H1 (cell line): ENCODE measurements at regions not wholly inside any gene's neighbourhood (a gene's known extent, or its start where the extent isn't known, plus 50 kb on each side); places are given as distances from the start of the nearest gene placed in this dataset.

Experiments used
- CTCF ChIA-PET: fragments of 300-600 bp; sonication (Branson Sonifier 250); formaldehyde crosslinking; loops from one replicate; lab custom pipeline; 2021; ENCODE audit not compliant: partially characterized antibody; lab: Charles Lee
- POLR2A ChIA-PET: fragments of 300-600 bp; sonication (Branson Sonifier 250); formaldehyde crosslinking; loops from one replicate; lab custom pipeline; 2021; ENCODE audit warnings: inconsistent platforms; ENCODE audit not compliant: partially characterized antibody; lab: Charles Lee
- DNase-seq, 2 experiments: peaks; one replicate each; pipeline versions ENCODE4 v3.0.0 to v3.0.0-alpha.2; 2010 to 2022; ENCODE audit warnings: low spot score in 2 of 2, low read depth in 1 of 2, mixed read lengths in 1 of 2
- FAIRE-seq: peaks from 2 replicates; lab custom pipeline; 2011; peaks lifted over from hg19 to GRCh38; lab: Jason Lieb, UNC
- H2AFZ ChIP-seq: 2 replicates; pipeline ENCODE4 v1.8.1; 2012; ENCODE audit warnings: low read length, inconsistent platforms
- H2AK5ac ChIP-seq: 2 replicates; pipeline ENCODE4 v1.6.1; 2013; ENCODE audit warnings: low read depth, low read length
- H2BK120ac ChIP-seq: replicated peaks from 2 replicates; pipeline ENCODE3; 2013; ENCODE audit warnings: low read depth, low read length, inconsistent platforms
- H2BK12ac ChIP-seq: 2 replicates; pipeline ENCODE4 v1.6.1; 2013; ENCODE audit warnings: low read depth, low read length
- H2BK15ac ChIP-seq: 2 replicates; pipeline ENCODE4 v1.6.1; 2013; ENCODE audit warnings: low read length
- H2BK20ac ChIP-seq: 2 replicates; pipeline ENCODE4 v1.6.1; 2013; ENCODE audit warnings: low read length
- H2BK5ac ChIP-seq: 2 replicates; pipeline ENCODE4 v1.6.1; 2013; ENCODE audit warnings: low read depth, low read length
- H3K14ac ChIP-seq: 2 replicates; pipeline ENCODE4 v1.6.1; 2013; ENCODE audit warnings: inconsistent platforms; ENCODE audit not compliant: insufficient read length
- H3K18ac ChIP-seq: 2 replicates; pipeline ENCODE4 v1.6.1; 2013; ENCODE audit warnings: low read length; ENCODE audit errors: extremely low read depth
- H3K23ac ChIP-seq: 2 replicates; pipeline ENCODE4 v1.6.1; 2013; ENCODE audit warnings: inconsistent platforms; ENCODE audit not compliant: insufficient read length
- H3K23me2 ChIP-seq: 2 replicates; pipeline ENCODE4 v1.6.1; 2013; ENCODE audit warnings: low read depth, low read length
- H3K27ac ChIP-seq: 2 replicates; pipeline ENCODE4 v1.6.1; 2011; ENCODE audit warnings: low read depth, low read length, inconsistent platforms
- H3K27me3 ChIP-seq, 4 experiments: replicated peaks in 1 of 4; 1 replicate in 1 of 4; 2 replicates in 3 of 4; pipeline versions ENCODE4 v1.6.1 to v1.8.1; 2011 to 2013; ENCODE audit warnings: low read length in 3 of 4, mild to moderate bottlenecking in 3 of 4, inconsistent platforms in 2 of 4, mixed read lengths in 2 of 4, moderate library complexity in 1 of 4; ENCODE audit not compliant: control insufficient read depth in 3 of 4, insufficient read depth in 3 of 4; ENCODE audit errors: extremely low read depth in 1 of 4
- H3K36me3 ChIP-seq, 4 experiments: 2 replicates each; pipeline versions ENCODE4 v1.6.1 to v1.8.1; 2011 to 2013; ENCODE audit warnings: mild to moderate bottlenecking in 4 of 4, low read length in 3 of 4, moderate library complexity in 2 of 4, control low read depth in 1 of 4, inconsistent platforms in 1 of 4; ENCODE audit not compliant: insufficient read depth in 4 of 4, control insufficient read depth in 2 of 4
- H3K4ac ChIP-seq: replicated peaks from 2 replicates; pipeline ENCODE3; 2013; ENCODE audit warnings: low read length, low read depth, mixed read lengths, inconsistent platforms; ENCODE audit not compliant: insufficient read length
- H3K4me1 ChIP-seq, 4 experiments: replicated peaks in 1 of 4; 1 replicate in 1 of 4; 2 replicates in 3 of 4; pipeline versions ENCODE4 v1.6.1 to v1.8.1; 2011 to 2013; ENCODE audit warnings: low read length in 3 of 4, inconsistent platforms in 2 of 4, mixed read lengths in 1 of 4; ENCODE audit not compliant: insufficient read depth in 4 of 4, control insufficient read depth in 3 of 4
- H3K4me2 ChIP-seq, 2 experiments: 2 replicates each; pipeline versions ENCODE4 v1.6.1 to v1.8.1; 2011 to 2013; ENCODE audit warnings: low read depth in 2 of 2, low read length in 2 of 2, control low read depth in 1 of 2, inconsistent platforms in 1 of 2, mild to moderate bottlenecking in 1 of 2; ENCODE audit not compliant: insufficient read depth in 1 of 2
- H3K4me3 ChIP-seq, 4 experiments: fragments of 200-600, 300-600 bp in 1 of 4; sonication (generic), shearing (Covaris generic), sonication (Bioruptor Twin) in 1 of 4; 2 replicates each; pipeline versions ENCODE4 v1.5.1 to v1.8.1; 2011 to 2016; ENCODE audit warnings: low read length in 4 of 4, low read depth in 3 of 4, control low read depth in 2 of 4, inconsistent platforms in 2 of 4, mild to moderate bottlenecking in 2 of 4, mixed read lengths in 1 of 4, moderate library complexity in 1 of 4; ENCODE audit not compliant: insufficient read depth in 2 of 4; ENCODE audit errors: extremely low read depth in 1 of 4
- H3K56ac ChIP-seq: replicated peaks from 2 replicates; pipeline ENCODE3; 2013; ENCODE audit warnings: low read depth, mild to moderate bottlenecking, mixed read lengths, low read length, inconsistent platforms; ENCODE audit not compliant: insufficient read length
- H3K79me1 ChIP-seq: 2 replicates; pipeline ENCODE4 v1.6.1; 2013; ENCODE audit warnings: low read depth, low read length, control low read depth
- H3K79me2 ChIP-seq, 2 experiments: 2 replicates each; pipeline versions ENCODE4 v1.6.1 to v1.8.1; 2012 to 2013; ENCODE audit warnings: low read length in 2 of 2, mild to moderate bottlenecking in 2 of 2, inconsistent platforms in 1 of 2; ENCODE audit not compliant: insufficient read depth in 2 of 2, control insufficient read depth in 1 of 2
- H3K9ac ChIP-seq, 4 experiments: replicated peaks in 1 of 4; 1 replicate in 1 of 4; 2 replicates in 3 of 4; pipeline versions ENCODE4 v1.6.1 to v1.8.1; 2011 to 2013; ENCODE audit warnings: low read depth in 3 of 4, low read length in 3 of 4, control low read depth in 2 of 4, mild to moderate bottlenecking in 2 of 4, moderate library complexity in 2 of 4, inconsistent platforms in 1 of 4; ENCODE audit errors: extremely low read depth in 1 of 4
- H3K9me3 ChIP-seq, 2 experiments: 2 replicates each; pipeline versions ENCODE4 v1.6.1 to v1.8.1; 2012 to 2013; ENCODE audit warnings: mild to moderate bottlenecking in 2 of 2, moderate library complexity in 2 of 2, control low read depth in 1 of 2, inconsistent platforms in 1 of 2, low read depth in 1 of 2, low read length in 1 of 2, mixed read lengths in 1 of 2; ENCODE audit not compliant: insufficient read depth in 2 of 2
- H4K20me1 ChIP-seq, 2 experiments: replicated peaks in 1 of 2; 2 replicates each; pipeline versions ENCODE3 to v1.8.1; 2011 to 2013; ENCODE audit warnings: inconsistent platforms in 2 of 2, low read length in 2 of 2, mild to moderate bottlenecking in 1 of 2; ENCODE audit not compliant: insufficient read depth in 2 of 2, control insufficient read depth in 1 of 2
- H4K5ac ChIP-seq: 2 replicates; pipeline ENCODE4 v1.6.1; 2013; ENCODE audit warnings: low read length, low read depth, mixed read lengths, inconsistent platforms; ENCODE audit not compliant: insufficient read length
- H4K8ac ChIP-seq: 2 replicates; pipeline ENCODE4 v1.8.0; 2013; ENCODE audit warnings: mild to moderate bottlenecking, moderate library complexity, low read length, inconsistent platforms; ENCODE audit not compliant: insufficient read depth; ENCODE audit errors: extremely low read depth
- H4K91ac ChIP-seq: replicated peaks from 2 replicates; pipeline ENCODE3; 2013; ENCODE audit warnings: low read length, mixed read lengths, inconsistent platforms; ENCODE audit not compliant: insufficient read length
- ASH2L ChIP-seq: fragments of 200-600, 300-600 bp; sonication (generic); IDR thresholded peaks from one replicate; pipeline ENCODE4 v1.7.1; 2017; ENCODE audit warnings: low read length
- CTBP2 ChIP-seq: IDR thresholded peaks from 2 replicates; pipeline ENCODE4 v1.7.0; 2011; ENCODE audit warnings: borderline replicate concordance, mild to moderate bottlenecking, moderate library complexity, mixed read lengths, low read length; ENCODE audit not compliant: insufficient read depth, insufficient read length
- HDAC2 ChIP-seq, 2 experiments: fragments of 300-600 bp in 1 of 2; sonication (generic) in 1 of 2; IDR thresholded peaks; 2 replicates each; pipeline ENCODE4 v1.6.1; 2011 to 2012; ENCODE audit warnings: low read depth in 2 of 2, low read length in 2 of 2, mild to moderate bottlenecking in 2 of 2, moderate library complexity in 2 of 2, borderline replicate concordance in 1 of 2, inconsistent platforms in 1 of 2
- JUND ChIP-seq: IDR thresholded peaks from 2 replicates; pipeline ENCODE4 v1.6.1; 2011; ENCODE audit warnings: mild to moderate bottlenecking, improper control_type of control experiment, low read length
- KDM1A ChIP-seq: fragments of 200-600, 300-600 bp; sonication (generic); IDR thresholded peaks from 2 replicates; pipeline ENCODE4 v1.7.1; 2016; ENCODE audit warnings: mild to moderate bottlenecking, low read length, borderline replicate concordance
- KDM4A ChIP-seq: IDR thresholded peaks from one replicate; pipeline ENCODE4 v1.7.1; 2012; ENCODE audit warnings: low read depth, mild to moderate bottlenecking, moderate library complexity, low read length, inconsistent platforms; ENCODE audit not compliant: severe bottlenecking
- PHF8 ChIP-seq: fragments of 200-600 bp; sonication (generic); conservative IDR thresholded peaks from 2 replicates; pipeline ENCODE4 v1.7.1; 2012; ENCODE audit warnings: low read depth, mild to moderate bottlenecking, inconsistent platforms, low read length, moderate library complexity
- RBBP5 ChIP-seq: IDR thresholded peaks from 2 replicates; pipeline ENCODE4 v1.7.1; 2012; ENCODE audit warnings: low read depth, mild to moderate bottlenecking, inconsistent platforms, low read length, moderate library complexity, borderline replicate concordance
- SIX5 ChIP-seq: IDR thresholded peaks from 2 replicates; pipeline ENCODE4 v1.6.1; 2011; ENCODE audit warnings: mild to moderate bottlenecking, low read depth, low read length
- SP1 ChIP-seq: IDR thresholded peaks from 2 replicates; pipeline ENCODE4 v1.6.1; 2011; ENCODE audit warnings: low read depth, low read length
- SP2 ChIP-seq: IDR thresholded peaks from 2 replicates; pipeline ENCODE4 v1.6.1; 2012; ENCODE audit warnings: mild to moderate bottlenecking, low read length, inconsistent platforms
- SRF ChIP-seq: IDR thresholded peaks from 2 replicates; pipeline ENCODE4 v1.6.1; 2011; ENCODE audit warnings: mild to moderate bottlenecking, low read depth, low read length, moderate library complexity
- TAF1 ChIP-seq: IDR thresholded peaks from 2 replicates; pipeline ENCODE4 v1.6.1; 2011; ENCODE audit warnings: mild to moderate bottlenecking, low read depth, low read length
- TBP ChIP-seq: IDR thresholded peaks from 2 replicates; pipeline ENCODE4 v1.6.1; 2011; ENCODE audit warnings: low read depth, low read length, improper control_type of control experiment
- WGBS, 2 experiments: shearing (Covaris generic) in 1 of 2; methylation state at CpG; one replicate each; pipeline versions ENCODE4 v1.1.6 to v1.1.7; 2013 to 2015; ENCODE audit warnings: low lambda C conversion rate in 2 of 2, mixed read lengths in 2 of 2, inconsistent platforms in 1 of 2, low coverage in 1 of 2, missing lambda C conversion rate in 1 of 2; ENCODE audit not compliant: insufficient replicate concordance in 2 of 2, insufficient coverage in 1 of 2, insufficient read length in 1 of 2; ENCODE audit errors: extremely low coverage in 1 of 2, missing lambda C conversion rate in 1 of 2; 5-methylcytosine and 5-hydroxymethylcytosine counted together

GRCh38 chr10:52659085-52659484 lies 113.5 kb downstream of the MBL2 start:
- Histone ChIP-seq H3K9ac (no peak overlapping the region), H2BK15ac (no peak overlapping the region), H3K18ac (no peak overlapping the region), H3K36me3 (no peaks in the 10 kb centered on the region), H3K4me1 (no peaks in the 10 kb centered on the region), H4K8ac (no peak overlapping the region), H3K4me2 (no peak overlapping the region), H4K91ac (no peak overlapping the region), H2BK120ac (no peak overlapping the region), H2AK5ac (no peak overlapping the region), H3K79me1 (no peaks in the 10 kb centered on the region), H4K5ac (no peak overlapping the region), H3K27ac (no peak overlapping the region), H2BK20ac (no peak overlapping the region), H2AFZ (no peak overlapping the region), H2BK5ac (no peak overlapping the region), H3K4me3 (no peak overlapping the region), H4K20me1 (no peaks in the 10 kb centered on the region), H3K27me3 (peaks cover 0 to 1% (median 0%) of the 10 kb centered on the region in 4 experiments; a peak in 1 of 7 replicates), H3K56ac (no peak overlapping the region), H3K23ac (no peak overlapping the region), H3K9me3 (no peaks in the 10 kb centered on the region), H3K4ac (no peak overlapping the region), H3K79me2 (no peaks in the 10 kb centered on the region), H3K23me2 (no peaks in the 10 kb centered on the region), H2BK12ac (no peak overlapping the region), H3K14ac (no peak overlapping the region)
- 67% methylated on average over 1 of the region's 1 CpG; no CpG with 5 or more reads in 1 of the 2 experiments for WGBS, 2 experiments
- DNase-seq (no peak), FAIRE-seq (no peak)
- POLR2A ChIA-PET = interaction anchor here (0.8 kb wide), 1 partner anchor 17 kb away, joined by 3 read pairs; no protein-coding TSS in a partner anchor
- CTCF ChIA-PET = interaction anchor here (0.8 to 1.6 kb wide), 2 partner anchors 12 to 15 kb away, joined by 3 read pairs; no protein-coding TSS in a partner anchor
- TF ChIP-seq SRF (no peak), RBBP5 (no peak), TAF1 (no peak), KDM4A (no peak), PHF8 (no peak), TBP (no peak), CTBP2 (no peak), SP2 (no peak), SIX5 (no peak), ASH2L (no peak), HDAC2 (IDR thresholded peaks at IDR 0.05; ENCODE audit: borderline replicate concordance in 1 of 2, low read depth in 2 of 2, low read length in 2 of 2) (no peak), SP1 (no peak), KDM1A (no peak), JUND (no peak)
